Fibroblast of lung (primary cell): ENCODE measurements at regions not wholly inside any gene's neighbourhood (a gene's known extent, or its start where the extent isn't known, plus 50 kb on each side); places are given as distances from the start of the nearest gene placed in this dataset.
A peak's percentile ranks its signal among the peaks of the same experiment; 100 is the strongest.

ENCODE experiments used
- DNase-seq, 2 donors: peaks; one replicate each; pipeline versions ENCODE4 v3.0.0 to v3.0.0-alpha.2; 2010; ENCODE audit warnings: low read depth in 2 of 2
- H2AFZ ChIP-seq: 2 replicates; pipeline ENCODE4 v1.5.1; 2012; ENCODE audit warnings: low read length, control low read depth, inconsistent platforms
- H3K27ac ChIP-seq: 2 replicates; pipeline ENCODE4 v1.5.1; 2011; ENCODE audit warnings: low read length, control low read depth; ENCODE audit not compliant: insufficient read depth
- H3K27me3 ChIP-seq: 2 replicates; pipeline ENCODE4 v1.5.1; 2011; ENCODE audit warnings: mild to moderate bottlenecking, low read length; ENCODE audit not compliant: control insufficient read depth, insufficient read depth
- H3K36me3 ChIP-seq: 2 replicates; pipeline ENCODE4 v1.5.1; 2011; ENCODE audit warnings: low read length; ENCODE audit not compliant: control insufficient read depth, insufficient read depth
- H3K4me1 ChIP-seq: 2 replicates; pipeline ENCODE4 v1.5.1; 2011; ENCODE audit warnings: low read length; ENCODE audit not compliant: control insufficient read depth, insufficient read depth; ENCODE audit errors: extremely low read depth
- H3K4me2 ChIP-seq: 2 replicates; pipeline ENCODE4 v1.5.1; 2011; ENCODE audit warnings: low read length, control low read depth; ENCODE audit not compliant: insufficient read depth; ENCODE audit errors: extremely low read depth
- H3K4me3 ChIP-seq, 4 experiments: fragments of 200-600 bp in 1 of 4; sonication (generic) in 1 of 4; replicated peaks in 1 of 4; 2 replicates each; pipeline ENCODE4 v1.5.1; 2011 to 2016; ENCODE audit warnings: low read length in 4 of 4, low read depth in 3 of 4, mild to moderate bottlenecking in 3 of 4, control low read depth in 2 of 4, inconsistent platforms in 1 of 4, mixed read lengths in 1 of 4; ENCODE audit not compliant: insufficient read depth in 1 of 4; ENCODE audit errors: control extremely low read depth in 1 of 4
- H3K79me2 ChIP-seq: 2 replicates; pipeline ENCODE4 v1.5.1; 2012; ENCODE audit warnings: mild to moderate bottlenecking, low read length, inconsistent platforms; ENCODE audit not compliant: control insufficient read depth, insufficient read depth
- H3K9ac ChIP-seq: 2 replicates; pipeline ENCODE4 v1.5.1; 2011; ENCODE audit warnings: mild to moderate bottlenecking, low read length, control low read depth; ENCODE audit not compliant: insufficient read depth
- H3K9me3 ChIP-seq: 2 replicates; pipeline ENCODE4 v1.5.1; 2012; ENCODE audit warnings: low read depth, low read length; ENCODE audit not compliant: control insufficient read depth, insufficient read depth
- H4K20me1 ChIP-seq: 2 replicates; pipeline ENCODE4 v1.5.1; 2011; ENCODE audit warnings: low read length; ENCODE audit not compliant: control insufficient read depth, insufficient read depth; ENCODE audit errors: extremely low read depth
- CTCF ChIP-seq, 2 donors: IDR thresholded peaks in 1 of 2; conservative IDR thresholded peaks in 1 of 2; 1 replicate in 1 of 2; 2 replicates in 1 of 2; pipeline ENCODE4 v1.5.1; 2011 to 2012; ENCODE audit warnings: low read length in 2 of 2, control low read depth in 1 of 2, inconsistent platforms in 1 of 2, low read depth in 1 of 2, mild to moderate bottlenecking in 1 of 2
- EZH2 ChIP-seq: IDR thresholded peaks from 2 replicates; pipeline ENCODE4 v1.5.1; 2012; ENCODE audit warnings: low read length, control low read depth, mild to moderate bottlenecking; ENCODE audit errors: missing control alignments

- H3K79me2 ChIP-seq, result no peaks in the 10 kb centered on the region
- H3K27ac ChIP-seq, result no peak overlapping the region
- no peak for DNase-seq
- no peaks in the 10 kb centered on the region for H4K20me1 ChIP-seq
- no peak overlapping the region for H3K9ac ChIP-seq
- no peaks in the 10 kb centered on the region for H3K4me1 ChIP-seq
- H3K9me3 ChIP-seq, result no peaks in the 10 kb centered on the region
- H3K4me2 ChIP-seq, result no peak overlapping the region
- no peak overlapping the region for H2AFZ ChIP-seq
- H3K27me3 ChIP-seq, result no peaks in the 10 kb centered on the region
- no peaks in the 10 kb centered on the region for H3K36me3 ChIP-seq
- H3K4me3 ChIP-seq, result no peak overlapping the region
- TF ChIP-seq EZH2 (no peak), CTCF (conservative IDR thresholded peaks at IDR 0.05 in 1 of 2, IDR thresholded peaks at IDR 0.05 in 1 of 2; ENCODE audit: low read depth in 1 of 2, low read length in 2 of 2) (no peak)
Measured at GRCh38 chr1:119217309-119217828, 76.9 kb upstream of the WARS2 start.

GRCh38 chr1:119219711-119220110 is 79.3 kb upstream of the WARS2 start:
- Histone ChIP-seq H3K4me3 (no peak overlapping the region), H3K4me1 (no peaks in the 10 kb centered on the region), H3K4me2 (no peak overlapping the region), H3K27ac (no peak overlapping the region), H3K36me3 (no peaks in the 10 kb centered on the region), H3K9ac (no peak overlapping the region), H2AFZ (no peak overlapping the region), H3K9me3 (no peaks in the 10 kb centered on the region), H3K27me3 (no peaks in the 10 kb centered on the region), H4K20me1 (no peaks in the 10 kb centered on the region), H3K79me2 (no peaks in the 10 kb centered on the region)
- TF ChIP-seq EZH2 (no peak), CTCF (conservative IDR thresholded peaks at IDR 0.05 in 1 of 2, IDR thresholded peaks at IDR 0.05 in 1 of 2; ENCODE audit: low read depth in 1 of 2, low read length in 2 of 2) (no peak)
- no peak for DNase-seq

GRCh38 chr1:119220991-119221390 is 80.5 kb upstream of the WARS2 start:
- Histone ChIP-seq H3K27ac (no peak overlapping the region), H2AFZ (no peak overlapping the region), H4K20me1 (no peaks in the 10 kb centered on the region), H3K4me1 (no peaks in the 10 kb centered on the region), H3K36me3 (no peaks in the 10 kb centered on the region), H3K9ac (no peak overlapping the region), H3K4me2 (no peak overlapping the region), H3K79me2 (no peaks in the 10 kb centered on the region), H3K27me3 (no peaks in the 10 kb centered on the region), H3K9me3 (no peaks in the 10 kb centered on the region), H3K4me3 (no peak overlapping the region)
- DNase-seq, result peak in 1 of 2 donors; percentile 63
- TF ChIP-seq EZH2, result no peak
- TF ChIP-seq CTCF (conservative IDR thresholded peaks at IDR 0.05 in 1 of 2, IDR thresholded peaks at IDR 0.05 in 1 of 2; ENCODE audit: low read depth in 1 of 2, low read length in 2 of 2), result no peak
